Thyroid gland (tissue), 4 donors: ENCODE measurements at regions not wholly inside any gene's neighbourhood (a gene's known extent, or its start where the extent isn't known, plus 50 kb on each side); places are given as distances from the start of the nearest gene placed in this dataset.

Source experiments
- DNase-seq, 2 donors: peaks; one replicate each; pipeline ENCODE4 v3.0.0-alpha.2; 2019
- H3K27ac ChIP-seq, 3 donors: fragments of 200-600 bp; sonication (generic); 1 replicate in 2 of 3; 2 replicates in 1 of 3; pipeline ENCODE4 v1.5.1; 2016 to 2019; ENCODE audit warnings: mild to moderate bottlenecking in 1 of 3, moderate library complexity in 1 of 3
- H3K27me3 ChIP-seq: fragments of 200-600 bp; sonication (generic); one replicate; pipeline ENCODE4 v1.5.1; 2019
- H3K36me3 ChIP-seq, 2 donors: fragments of 200-600 bp; sonication (generic); one replicate each; pipeline ENCODE4 v1.5.1; 2016 to 2019
- H3K4me1 ChIP-seq, 2 donors: fragments of 200-600 bp; sonication (generic); one replicate each; pipeline ENCODE4 v1.5.1; 2017 to 2019
- H3K4me3 ChIP-seq, 3 donors: fragments of 200-600 bp; sonication (generic); replicated peaks in 1 of 3; 1 replicate in 2 of 3; 2 replicates in 1 of 3; pipeline ENCODE4 v1.5.1; 2016; ENCODE audit warnings: mild to moderate bottlenecking in 1 of 3
- H3K9me3 ChIP-seq: fragments of 200-600 bp; sonication (generic); one replicate; pipeline ENCODE4 v1.5.1; 2017
- CTCF ChIP-seq, 6 experiments: fragments of 200-600 bp in 3 of 6; fragments of 450-650 bp in 3 of 6; sonication (generic) in 3 of 6; IDR thresholded peaks; one replicate each; pipeline ENCODE4 v1.5.1; 2016 to 2019; ENCODE audit warnings: antibody characterized with exemption in 6 of 6, mild to moderate bottlenecking in 2 of 6, inconsistent platforms in 1 of 6, moderate library complexity in 1 of 6
- POLR2A ChIP-seq, 2 donors: fragments of 450-650 bp; IDR thresholded peaks; one replicate each; pipeline ENCODE4 v1.6.1; 2017; ENCODE audit warnings: antibody characterized with exemption in 2 of 2, mild to moderate bottlenecking in 2 of 2, moderate library complexity in 1 of 2
- WGBS, 2 donors: methylation state at CpG; one replicate each; pipeline ENCODE4 v1.1.5; 2017; 5-methylcytosine and 5-hydroxymethylcytosine counted together
- intact Hi-C: fragments of 100-400 bp; cut with DNase I; formaldehyde crosslinking; loops from one replicate; pipeline ENCODE4 v1.15.1; 2023

DNA sequence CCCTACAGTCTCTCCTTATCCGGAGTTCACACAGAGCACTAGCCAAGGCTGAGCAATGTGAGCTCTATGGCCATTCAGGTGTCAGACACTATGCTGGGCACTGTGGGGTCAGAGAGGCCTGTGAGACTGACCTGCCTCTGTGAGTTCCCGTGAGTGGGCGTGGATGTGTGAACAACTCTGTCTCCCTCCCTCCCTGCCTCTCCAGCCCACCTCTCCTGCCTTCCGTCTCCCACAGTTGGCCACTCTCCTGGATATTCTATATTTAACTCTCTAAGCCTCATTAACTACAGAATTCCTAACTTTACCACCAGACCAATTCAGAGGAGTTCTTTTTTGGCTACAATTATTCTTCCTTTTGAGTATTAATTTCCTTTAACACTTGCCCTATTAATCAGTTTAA lies 191.6 kb upstream of the NCAM1 start:
- no peaks in the 10 kb centered on the region for H3K4me1 ChIP-seq
- intact Hi-C loops: no loop called here
- H3K4me3 ChIP-seq: no peak overlapping the region
- DNase-seq: no peak
- H3K36me3 ChIP-seq: no peaks in the 10 kb centered on the region
- WGBS, 2 donors: 67 to 77% methylated on average over 4 of the region's 4 CpGs
- no peak overlapping the region for H3K27ac ChIP-seq
- H3K9me3 ChIP-seq: no peaks in the 10 kb centered on the region
- TF ChIP-seq POLR2A (IDR thresholded peaks at IDR 0.05) (no peak), CTCF (IDR thresholded peaks at IDR 0.05) (no peak)
- no peaks in the 10 kb centered on the region for H3K27me3 ChIP-seq

- Histone ChIP-seq H3K27ac (no peak overlapping the region), H3K4me1 (no peaks in the 10 kb centered on the region)
- intact Hi-C loops: no loop called here
These were observed 191.2 kb upstream of the NCAM1 start for GRCh38 chr11:112770033-112770432.

GRCh38 chr11:112770487-112770886 lies 190.7 kb upstream of the NCAM1 start:
- TF ChIP-seq POLR2A (IDR thresholded peaks at IDR 0.05): no peak
- intact Hi-C loops: no loop called here
- H3K36me3 ChIP-seq: no peaks in the 10 kb centered on the region
- no peaks in the 10 kb centered on the region for H3K27me3 ChIP-seq
- no peak for DNase-seq
- no peak overlapping the region for H3K27ac ChIP-seq
- 89 to 98% methylated on average over 3 of the region's 3 CpGs for WGBS, 2 donors
- H3K4me1 ChIP-seq: no peaks in the 10 kb centered on the region
- H3K9me3 ChIP-seq: no peaks in the 10 kb centered on the region
- H3K4me3 ChIP-seq: no peak overlapping the region

More at GRCh38 chr11:112770033-112770432, 191.2 kb upstream of the NCAM1 start:
- no peaks in the 10 kb centered on the region for H3K27me3 ChIP-seq
- no peaks in the 10 kb centered on the region for H3K9me3 ChIP-seq
- no peaks in the 10 kb centered on the region for H3K36me3 ChIP-seq
- no peak for DNase-seq
- WGBS, 2 donors: 73 to 79% methylated on average over 5 of the region's 5 CpGs
- TF ChIP-seq POLR2A (IDR thresholded peaks at IDR 0.05) (no peak), CTCF (IDR thresholded peaks at IDR 0.05) (no peak)
- H3K4me3 ChIP-seq: no peak overlapping the region

- no peak for TF ChIP-seq POLR2A (IDR thresholded peaks at IDR 0.05)
- TF ChIP-seq CTCF (IDR thresholded peaks at IDR 0.05): no peak
- H3K27me3 ChIP-seq: no peaks in the 10 kb centered on the region
- intact Hi-C loops: no loop called here
- H3K4me3 ChIP-seq: no peak overlapping the region
- DNase-seq: no peak
- H3K9me3 ChIP-seq: no peaks in the 10 kb centered on the region
- no peaks in the 10 kb centered on the region for H3K4me1 ChIP-seq
- no peak overlapping the region for H3K27ac ChIP-seq
- no peaks in the 10 kb centered on the region for H3K36me3 ChIP-seq
- 52 to 75% methylated on average over 2 of the region's 2 CpGs for WGBS, 2 donors
These were observed 189.4 kb upstream of the NCAM1 start for GRCh38 chr11:112771851-112772250.

DNA sequence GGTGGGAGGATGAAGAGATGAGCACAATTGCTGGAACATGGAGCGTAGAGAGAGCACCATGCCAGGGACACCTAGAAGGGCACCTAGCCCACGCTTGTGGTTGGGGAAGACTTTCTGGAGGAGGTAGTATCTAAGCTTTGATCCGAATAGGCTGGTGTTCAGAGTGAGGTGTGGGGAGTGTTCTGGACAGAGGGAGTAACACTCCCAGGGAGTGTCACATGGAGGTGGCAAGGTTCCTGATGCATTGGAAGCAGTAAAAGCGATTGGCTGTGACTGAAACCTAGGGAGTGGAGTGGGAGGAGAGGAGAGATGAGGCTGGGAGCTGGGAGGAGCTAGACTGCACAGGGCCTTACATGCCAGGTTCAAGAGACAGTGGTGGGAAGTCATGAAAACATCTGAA lies 188.0 kb upstream of the NCAM1 start:
- intact Hi-C loops: no loop called here
- WGBS, 2 donors: 80 to 83% methylated on average over 4 of the region's 4 CpGs
- no peak overlapping the region for H3K4me3 ChIP-seq
- H3K4me1 ChIP-seq: no peaks in the 10 kb centered on the region
- no peaks in the 10 kb centered on the region for H3K27me3 ChIP-seq
- no peak overlapping the region for H3K27ac ChIP-seq
- no peak for DNase-seq
- no peaks in the 10 kb centered on the region for H3K9me3 ChIP-seq
- no peaks in the 10 kb centered on the region for H3K36me3 ChIP-seq
- TF ChIP-seq POLR2A (IDR thresholded peaks at IDR 0.05) (no peak), CTCF (IDR thresholded peaks at IDR 0.05) (no peak)

DNA sequence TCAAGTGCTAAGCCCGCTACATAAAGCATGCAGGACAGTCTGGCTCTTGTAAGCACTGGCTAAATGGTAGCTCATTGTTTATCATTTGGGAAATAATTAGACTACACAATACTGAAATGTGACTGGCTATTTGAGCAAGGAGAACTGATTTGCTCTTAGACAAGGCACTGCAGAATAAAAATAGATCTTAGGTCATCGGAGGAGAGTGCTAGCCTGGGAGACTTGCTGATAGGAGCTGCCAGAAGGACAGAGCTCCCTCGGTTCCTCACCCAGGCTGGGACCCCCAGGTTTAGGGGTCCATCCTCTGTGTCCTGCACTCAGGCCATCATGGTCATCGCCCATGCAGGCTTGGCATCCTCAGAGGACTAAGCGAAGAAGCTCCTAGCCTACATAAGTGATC lies 184.4 kb upstream of the NCAM1 start:
- no peak for TF ChIP-seq POLR2A (IDR thresholded peaks at IDR 0.05)
- TF ChIP-seq CTCF (IDR thresholded peaks at IDR 0.05): no peak
- Histone ChIP-seq H3K36me3 (no peaks in the 10 kb centered on the region), H3K4me3 (no peak overlapping the region), H3K27me3 (no peaks in the 10 kb centered on the region), H3K9me3 (no peaks in the 10 kb centered on the region), H3K27ac (no peak overlapping the region), H3K4me1 (no peaks in the 10 kb centered on the region)
- intact Hi-C loops: no loop called here
- no peak for DNase-seq
- WGBS, 2 donors: 80 to 85% methylated on average over 3 to 5 of the region's 5 CpGs
